Activated T-cell treated with anti-CD3 and anti-CD28 coated beads, Interleukin-2, amount 50 U/mL, for 4 hours (primary cell): ENCODE measurements at regions not wholly inside any gene's neighbourhood (a gene's known extent, or its start where the extent isn't known, plus 50 kb on each side); places are given as distances from the start of the nearest gene placed in this dataset.

Experiments
- ATAC-seq, 2 donors: fragments of 200-7000 bp; cut with Tn5 transposase; one replicate each; pipeline ENCODE4 v1.10.0; 2021
- DNase-seq: peaks from one replicate; pipeline ENCODE4 v3.0.0-alpha.2; 2020
- H3K27me3 Mint-ChIP-seq: one replicate; pipeline ENCODE4 v1.8.0; 2021; ENCODE audit warnings: low read depth, mixed read lengths
- H3K36me3 Mint-ChIP-seq: one replicate; pipeline ENCODE4 v1.8.0; 2022; ENCODE audit warnings: mixed read lengths; ENCODE audit not compliant: insufficient read depth
- H3K4me1 Mint-ChIP-seq: one replicate; pipeline ENCODE4 v1.8.0; 2021; ENCODE audit warnings: low read depth, mixed read lengths
- H3K4me3 Mint-ChIP-seq: one replicate; pipeline ENCODE4 v1.8.0; 2021; ENCODE audit warnings: mild to moderate bottlenecking, moderate library complexity, mixed read lengths
- H3K9me3 Mint-ChIP-seq: one replicate; pipeline ENCODE4 v1.8.0; 2021; ENCODE audit warnings: mixed read lengths

- Mint-ChIP-seq H3K9me3 (peaks cover 6% of the 10 kb centered on the region), H3K27me3 (no peaks in the 10 kb centered on the region), H3K4me1 (peaks cover 79% of the 10 kb centered on the region), H3K4me3 (no peak overlapping the region), H3K36me3 (peaks cover 63% of the 10 kb centered on the region)
- no peak for DNase-seq
- ATAC-seq: peak in 1 of 2 donors; percentile 25
These were observed 111.7 kb upstream of the NEDD9 start for GRCh38 chr6:11343963-11344723.

GRCh38 chr6:11341867-11342266 is 109.4 kb upstream of the NEDD9 start:
- peaks cover 56% of the 10 kb centered on the region for H3K4me1 Mint-ChIP-seq

GRCh38 chr6:11341303-11341702 is 108.8 kb upstream of the NEDD9 start:
- H3K27me3 Mint-ChIP-seq: no peaks in the 10 kb centered on the region

More at GRCh38 chr6:11341867-11342266, 109.4 kb upstream of the NEDD9 start:
- ATAC-seq: no peak
- Mint-ChIP-seq H3K36me3 (peaks cover 51% of the 10 kb centered on the region), H3K27me3 (no peaks in the 10 kb centered on the region), H3K9me3 (peaks cover 6% of the 10 kb centered on the region), H3K4me3 (peak overlapping the region; percentile 31)
- no peak for DNase-seq

GRCh38 chr6:11339380-11339779 is 106.9 kb upstream of the NEDD9 start:
- Mint-ChIP-seq H3K27me3 (no peaks in the 10 kb centered on the region), H3K36me3 (peaks cover 44% of the 10 kb centered on the region), H3K9me3 (peaks cover 6% of the 10 kb centered on the region), H3K4me1 (peaks cover 41% of the 10 kb centered on the region), H3K4me3 (no peak overlapping the region)
- no peak for ATAC-seq
- no peak for DNase-seq

More at GRCh38 chr6:11341303-11341702, 108.8 kb upstream of the NEDD9 start:
- H3K4me1 Mint-ChIP-seq: peaks cover 51% of the 10 kb centered on the region
- H3K4me3 Mint-ChIP-seq: no peak overlapping the region
- ATAC-seq (no peak), DNase-seq (no peak)
- H3K9me3 Mint-ChIP-seq: peaks cover 6% of the 10 kb centered on the region
- H3K36me3 Mint-ChIP-seq: peaks cover 49% of the 10 kb centered on the region

GRCh38 chr6:11337306-11337705 is 104.8 kb upstream of the NEDD9 start:
- no peak overlapping the region for H3K4me3 Mint-ChIP-seq
- H3K4me1 Mint-ChIP-seq: peaks cover 35% of the 10 kb centered on the region
- peaks cover 6% of the 10 kb centered on the region for H3K9me3 Mint-ChIP-seq
- DNase-seq: no peak
- peaks cover 48% of the 10 kb centered on the region for H3K36me3 Mint-ChIP-seq
- no peak for ATAC-seq
- H3K27me3 Mint-ChIP-seq: no peaks in the 10 kb centered on the region

GRCh38 chr6:11335826-11336225 is 103.4 kb upstream of the NEDD9 start:
- H3K4me1 Mint-ChIP-seq: peaks cover 38% of the 10 kb centered on the region
- H3K27me3 Mint-ChIP-seq: no peaks in the 10 kb centered on the region
- no peak for ATAC-seq
- no peak for DNase-seq
- H3K9me3 Mint-ChIP-seq: peaks cover 6% of the 10 kb centered on the region
- peaks cover 49% of the 10 kb centered on the region for H3K36me3 Mint-ChIP-seq
- H3K4me3 Mint-ChIP-seq: no peak overlapping the region

- H3K9me3 Mint-ChIP-seq: no peaks in the 10 kb centered on the region
- H3K4me1 Mint-ChIP-seq: peaks cover 50% of the 10 kb centered on the region
- no peak overlapping the region for H3K4me3 Mint-ChIP-seq
- no peak for ATAC-seq
- H3K36me3 Mint-ChIP-seq: peaks cover 42% of the 10 kb centered on the region
- DNase-seq: no peak
- no peaks in the 10 kb centered on the region for H3K27me3 Mint-ChIP-seq
These were observed 100.8 kb upstream of the NEDD9 start for GRCh38 chr6:11333132-11333849.

- no peak for ATAC-seq
- no peaks in the 10 kb centered on the region for H3K27me3 Mint-ChIP-seq
- H3K36me3 Mint-ChIP-seq: peaks cover 49% of the 10 kb centered on the region
- DNase-seq: no peak
- no peak overlapping the region for H3K4me3 Mint-ChIP-seq
- H3K4me1 Mint-ChIP-seq: peaks cover 51% of the 10 kb centered on the region
- H3K9me3 Mint-ChIP-seq: no peaks in the 10 kb centered on the region
These were observed 100.0 kb upstream of the NEDD9 start for GRCh38 chr6:11332463-11332862.

- ATAC-seq (no peak), DNase-seq (no peak)
- Mint-ChIP-seq H3K4me3 (peak overlapping the region; percentile 29), H3K36me3 (peaks cover 58% of the 10 kb centered on the region), H3K9me3 (no peaks in the 10 kb centered on the region), H3K4me1 (peaks cover 55% of the 10 kb centered on the region), H3K27me3 (no peaks in the 10 kb centered on the region)
These were observed 98.6 kb upstream of the NEDD9 start for GRCh38 chr6:11331111-11331510.

- peaks cover 54% of the 10 kb centered on the region for H3K36me3 Mint-ChIP-seq
- no peak for DNase-seq
- no peak overlapping the region for H3K4me3 Mint-ChIP-seq
- peaks cover 57% of the 10 kb centered on the region for H3K4me1 Mint-ChIP-seq
- peak in 1 of 2 donors; percentile 53 for ATAC-seq
- no peaks in the 10 kb centered on the region for H3K9me3 Mint-ChIP-seq
- no peaks in the 10 kb centered on the region for H3K27me3 Mint-ChIP-seq
These were observed 97.9 kb upstream of the NEDD9 start for GRCh38 chr6:11330413-11330760.

- peak; percentile 51 to 71 for ATAC-seq
- DNase-seq: no peak
- Mint-ChIP-seq H3K27me3 (no peaks in the 10 kb centered on the region), H3K9me3 (no peaks in the 10 kb centered on the region), H3K4me1 (peaks cover 61% of the 10 kb centered on the region), H3K4me3 (no peak overlapping the region), H3K36me3 (peaks cover 51% of the 10 kb centered on the region)
These were observed 97.4 kb upstream of the NEDD9 start for GRCh38 chr6:11329726-11330412.

GRCh38 chr6:11328613-11329247 is 96.3 kb upstream of the NEDD9 start:
- Mint-ChIP-seq H3K9me3 (no peaks in the 10 kb centered on the region), H3K4me3 (no peak overlapping the region), H3K36me3 (peaks cover 54% of the 10 kb centered on the region)

GRCh38 chr6:11327961-11328360 is 95.5 kb upstream of the NEDD9 start:
- DNase-seq: no peak
- Mint-ChIP-seq H3K4me3 (no peak overlapping the region), H3K4me1 (peaks cover 61% of the 10 kb centered on the region), H3K9me3 (no peaks in the 10 kb centered on the region), H3K27me3 (no peaks in the 10 kb centered on the region), H3K36me3 (peaks cover 50% of the 10 kb centered on the region)
- ATAC-seq: no peak

More at GRCh38 chr6:11328613-11329247, 96.3 kb upstream of the NEDD9 start:
- peaks cover 64% of the 10 kb centered on the region for H3K4me1 Mint-ChIP-seq
- H3K27me3 Mint-ChIP-seq: no peaks in the 10 kb centered on the region
- DNase-seq: no peak
- no peak for ATAC-seq

GRCh38 chr6:11326116-11326515 is 93.6 kb upstream of the NEDD9 start:
- ATAC-seq (no peak), DNase-seq (no peak)
- Mint-ChIP-seq H3K4me3 (no peak overlapping the region), H3K4me1 (peaks cover 49% of the 10 kb centered on the region), H3K9me3 (no peaks in the 10 kb centered on the region), H3K36me3 (peaks cover 43% of the 10 kb centered on the region), H3K27me3 (no peaks in the 10 kb centered on the region)
